ENCODE measurements at regions not wholly inside any gene's neighbourhood (a gene's known extent, or its start where the extent isn't known, plus 50 kb on each side); places are given as distances from the start of the nearest gene placed in this dataset.

GRCh38 chr11:82250047-82250446 is 483.6 kb downstream of the FAM181B start:
- TF ChIP-seq CTCF (IDR thresholded peaks at IDR 0.05; ENCODE audit: insufficient read depth, low read length, poor library complexity, severe bottlenecking), result no peak
- H3K27me3 ChIP-seq (replicated peaks; ENCODE audit: control insufficient read depth, insufficient read depth, low read length), result no peaks in the 10 kb centered on the region
- no peak overlapping the region for H3K4me3 ChIP-seq (replicated peaks; ENCODE audit: low read depth, low read length)
- no peak for DNase-seq (ENCODE audit: extremely low read depth, insufficient read length)
- H3K36me3 ChIP-seq (ENCODE audit: control insufficient read depth, insufficient read depth, low read length), result no peaks in the 10 kb centered on the region

GRCh38 chr11:82246926-82247325 is 486.7 kb downstream of the FAM181B start:
- no peak for DNase-seq (ENCODE audit: extremely low read depth, insufficient read length)
- H3K36me3 ChIP-seq (ENCODE audit: control insufficient read depth, insufficient read depth, low read length), result no peaks in the 10 kb centered on the region
- H3K4me3 ChIP-seq (replicated peaks; ENCODE audit: low read depth, low read length), result no peak overlapping the region
- no peak for TF ChIP-seq CTCF (IDR thresholded peaks at IDR 0.05; ENCODE audit: insufficient read depth, low read length, poor library complexity, severe bottlenecking)
- no peaks in the 10 kb centered on the region for H3K27me3 ChIP-seq (replicated peaks; ENCODE audit: control insufficient read depth, insufficient read depth, low read length)

GRCh38 chr11:82239498-82239897 is 494.2 kb downstream of the FAM181B start:
- Histone ChIP-seq H3K4me3 (replicated peaks; ENCODE audit: low read depth, low read length) (no peak overlapping the region), H3K27me3 (replicated peaks; ENCODE audit: control insufficient read depth, insufficient read depth, low read length) (no peaks in the 10 kb centered on the region; the same call in 1 of the 2 replicates), H3K36me3 (ENCODE audit: control insufficient read depth, insufficient read depth, low read length) (no peaks in the 10 kb centered on the region)
- TF ChIP-seq CTCF (IDR thresholded peaks at IDR 0.05; ENCODE audit: insufficient read depth, low read length, poor library complexity, severe bottlenecking), result no peak
- no peak for DNase-seq (ENCODE audit: extremely low read depth, insufficient read length)

- Histone ChIP-seq H3K36me3 (ENCODE audit: control insufficient read depth, insufficient read depth, low read length) (no peaks in the 10 kb centered on the region), H3K4me3 (replicated peaks; ENCODE audit: low read depth, low read length) (no peak overlapping the region), H3K27me3 (replicated peaks; ENCODE audit: control insufficient read depth, insufficient read depth, low read length) (no peaks in the 10 kb centered on the region)
- DNase-seq (ENCODE audit: extremely low read depth, insufficient read length), result no peak
- TF ChIP-seq CTCF (IDR thresholded peaks at IDR 0.05; ENCODE audit: insufficient read depth, low read length, poor library complexity, severe bottlenecking), result no peak
These were observed 499.4 kb downstream of the FAM181B start for GRCh38 chr11:82234256-82234655.

- no peak for DNase-seq (ENCODE audit: extremely low read depth, insufficient read length)
- Histone ChIP-seq H3K27me3 (replicated peaks; ENCODE audit: control insufficient read depth, insufficient read depth, low read length) (no peaks in the 10 kb centered on the region), H3K36me3 (ENCODE audit: control insufficient read depth, insufficient read depth, low read length) (no peaks in the 10 kb centered on the region), H3K4me3 (replicated peaks; ENCODE audit: low read depth, low read length) (no peak overlapping the region)
- no peak for TF ChIP-seq CTCF (IDR thresholded peaks at IDR 0.05; ENCODE audit: insufficient read depth, low read length, poor library complexity, severe bottlenecking)
These were observed 500.5 kb downstream of the FAM181B start for GRCh38 chr11:82233201-82233600.

- DNase-seq (ENCODE audit: extremely low read depth, insufficient read length), result peak; percentile 1
- Histone ChIP-seq H3K36me3 (ENCODE audit: control insufficient read depth, insufficient read depth, low read length) (no peaks in the 10 kb centered on the region), H3K27me3 (replicated peaks; ENCODE audit: control insufficient read depth, insufficient read depth, low read length) (no peaks in the 10 kb centered on the region), H3K4me3 (replicated peaks; ENCODE audit: low read depth, low read length) (no peak overlapping the region)
- peak; percentile 32 for TF ChIP-seq CTCF (IDR thresholded peaks at IDR 0.05; ENCODE audit: insufficient read depth, low read length, poor library complexity, severe bottlenecking)
These were observed 504.3 kb downstream of the FAM181B start for GRCh38 chr11:82229341-82229740.

Measured in GM06990 (cell line).